ENCODE measurements at regions not wholly inside any gene's neighbourhood (a gene's known extent, or its start where the extent isn't known, plus 50 kb on each side); places are given as distances from the start of the nearest gene placed in this dataset.
"Not testable (repeated sequence)": the region's sequence is repeated elsewhere in the genome, so short reads cannot be mapped to it uniquely, and the experiment has no call there.

- POLR2A ChIA-PET: no interaction called here
Measured at GRCh38 chr3:6680119-6680806, 180.7 kb upstream of the GRM7 start.

GRCh38 chr3:6697285-6697684, 163.6 kb upstream of the GRM7 start:
- Mint-ChIP-seq H3K36me3 (no peaks in the 10 kb centered on the region), H3K4me1 (no peaks in the 10 kb centered on the region), H3K27ac (no peak overlapping the region), H3K4me3 (no peak overlapping the region), H3K9me3 (peaks cover 0 to 16% (median 7%) of the 10 kb centered on the region in 9 donors), H3K27me3 (no peaks in the 10 kb centered on the region)
- POLR2A ChIA-PET: no interaction called here
- no peak for DNase-seq
- no peak for ATAC-seq

More at GRCh38 chr3:6680119-6680806, 180.7 kb upstream of the GRM7 start:
- ATAC-seq (no peak), DNase-seq (no peak)
- H3K9me3 Mint-ChIP-seq: peaks cover 0 to 16% (median 6%) of the 10 kb centered on the region in 9 donors
- no peak overlapping the region for H3K4me3 Mint-ChIP-seq
- no peaks in the 10 kb centered on the region for H3K4me1 Mint-ChIP-seq
- no peak overlapping the region for H3K27ac Mint-ChIP-seq
- no peaks in the 10 kb centered on the region for H3K27me3 Mint-ChIP-seq
- H3K36me3 Mint-ChIP-seq: no peaks in the 10 kb centered on the region

GRCh38 chr3:6697722-6698121, 163.2 kb upstream of the GRM7 start:
- peaks cover 0 to 20% (median 7%) of the 10 kb centered on the region in 9 donors for H3K9me3 Mint-ChIP-seq
- no peaks in the 10 kb centered on the region for H3K36me3 Mint-ChIP-seq
- no peak for DNase-seq
- H3K4me1 Mint-ChIP-seq: no peaks in the 10 kb centered on the region
- H3K27ac Mint-ChIP-seq: no peak overlapping the region
- H3K4me3 Mint-ChIP-seq: no peak overlapping the region
- POLR2A ChIA-PET: no interaction called here
- no peak for ATAC-seq
- no peaks in the 10 kb centered on the region for H3K27me3 Mint-ChIP-seq

- H3K27ac Mint-ChIP-seq, ATAC-seq, POLR2A ChIA-PET, H3K4me3 Mint-ChIP-seq, H3K27me3 Mint-ChIP-seq, H3K4me1 Mint-ChIP-seq, DNase-seq, H3K36me3 Mint-ChIP-seq: not testable (repeated sequence)
- peaks cover 0 to 39% (median 11%) of the 10 kb centered on the region in 9 donors for H3K9me3 Mint-ChIP-seq
Measured at GRCh38 chr3:6704817-6705216, 156.1 kb upstream of the GRM7 start.

GRCh38 chr3:6706777-6707176, 154.1 kb upstream of the GRM7 start:
- POLR2A ChIA-PET: no interaction called here
- no peaks in the 10 kb centered on the region for H3K4me1 Mint-ChIP-seq
- no peak overlapping the region for H3K4me3 Mint-ChIP-seq
- peaks cover 0 to 27% (median 4%) of the 10 kb centered on the region in 9 donors for H3K9me3 Mint-ChIP-seq
- H3K27ac Mint-ChIP-seq: no peak overlapping the region
- no peak for DNase-seq
- no peaks in the 10 kb centered on the region for H3K36me3 Mint-ChIP-seq
- H3K27me3 Mint-ChIP-seq: no peaks in the 10 kb centered on the region
- ATAC-seq: no peak

- no peak overlapping the region for H3K27ac Mint-ChIP-seq
Measured at GRCh38 chr3:6709178-6709577, 151.7 kb upstream of the GRM7 start.

GRCh38 chr3:6714962-6715361, 146.0 kb upstream of the GRM7 start:
- Mint-ChIP-seq H3K9me3 (peaks cover 0 to 21% (median 3%) of the 10 kb centered on the region in 9 donors), H3K27ac (no peak overlapping the region), H3K36me3 (no peaks in the 10 kb centered on the region), H3K4me3 (no peak overlapping the region), H3K4me1 (no peaks in the 10 kb centered on the region), H3K27me3 (no peaks in the 10 kb centered on the region)
- POLR2A ChIA-PET: no interaction called here
- ATAC-seq (no peak), DNase-seq (no peak)

More at GRCh38 chr3:6709178-6709577, 151.7 kb upstream of the GRM7 start:
- H3K4me1 Mint-ChIP-seq: no peaks in the 10 kb centered on the region
- peaks cover 0 to 15% (median 0%) of the 10 kb centered on the region in 9 donors for H3K9me3 Mint-ChIP-seq
- H3K36me3 Mint-ChIP-seq: no peaks in the 10 kb centered on the region
- no peak for DNase-seq
- H3K4me3 Mint-ChIP-seq: no peak overlapping the region
- no peak for ATAC-seq
- H3K27me3 Mint-ChIP-seq: no peaks in the 10 kb centered on the region
- POLR2A ChIA-PET: no interaction called here

GRCh38 chr3:6716420-6716819, 144.5 kb upstream of the GRM7 start:
- Mint-ChIP-seq H3K27me3 (no peaks in the 10 kb centered on the region), H3K27ac (no peak overlapping the region), H3K36me3 (no peaks in the 10 kb centered on the region), H3K4me3 (no peak overlapping the region), H3K4me1 (no peaks in the 10 kb centered on the region), H3K9me3 (peaks cover 0 to 22% (median 3%) of the 10 kb centered on the region in 9 donors)
- DNase-seq (no peak), ATAC-seq (no peak)
- POLR2A ChIA-PET: no interaction called here

GRCh38 chr3:6717026-6717943, 143.6 kb upstream of the GRM7 start:
- no peak for ATAC-seq
- DNase-seq: no peak
- H3K4me3 Mint-ChIP-seq: no peak overlapping the region
- no peak overlapping the region for H3K27ac Mint-ChIP-seq
- H3K27me3 Mint-ChIP-seq: no peaks in the 10 kb centered on the region
- no peaks in the 10 kb centered on the region for H3K4me1 Mint-ChIP-seq
- peaks cover 0 to 22% (median 5%) of the 10 kb centered on the region in 9 donors for H3K9me3 Mint-ChIP-seq
- POLR2A ChIA-PET: no interaction called here
- no peaks in the 10 kb centered on the region for H3K36me3 Mint-ChIP-seq

- Mint-ChIP-seq H3K27ac (no peak overlapping the region), H3K36me3 (no peaks in the 10 kb centered on the region), H3K4me1 (no peaks in the 10 kb centered on the region), H3K27me3 (no peaks in the 10 kb centered on the region), H3K4me3 (no peak overlapping the region), H3K9me3 (peaks cover 0 to 20% (median 7%) of the 10 kb centered on the region in 9 donors)
- DNase-seq (no peak), ATAC-seq (no peak)
- POLR2A ChIA-PET: no interaction called here
Measured at GRCh38 chr3:6719999-6720398, 140.9 kb upstream of the GRM7 start.

GRCh38 chr3:6721491-6721890, 139.4 kb upstream of the GRM7 start:
- H3K4me1 Mint-ChIP-seq: no peaks in the 10 kb centered on the region
- peaks cover 0 to 23% (median 7%) of the 10 kb centered on the region in 9 donors for H3K9me3 Mint-ChIP-seq
- no peak for ATAC-seq
- H3K4me3 Mint-ChIP-seq: no peak overlapping the region
- no peaks in the 10 kb centered on the region for H3K36me3 Mint-ChIP-seq
- peak overlapping the region in 1 of 10 donors; percentile 43 for H3K27ac Mint-ChIP-seq
- POLR2A ChIA-PET: no interaction called here
- H3K27me3 Mint-ChIP-seq: no peaks in the 10 kb centered on the region
- no peak for DNase-seq

GRCh38 chr3:6723205-6723604, 137.7 kb upstream of the GRM7 start:
- no peaks in the 10 kb centered on the region for H3K36me3 Mint-ChIP-seq
- no peak overlapping the region for H3K4me3 Mint-ChIP-seq
- peaks cover 0 to 20% (median 9%) of the 10 kb centered on the region in 9 donors for H3K9me3 Mint-ChIP-seq
- ATAC-seq (no peak), DNase-seq (no peak)
- no peaks in the 10 kb centered on the region for H3K27me3 Mint-ChIP-seq
- no peaks in the 10 kb centered on the region for H3K4me1 Mint-ChIP-seq
- no peak overlapping the region for H3K27ac Mint-ChIP-seq
- POLR2A ChIA-PET: no interaction called here

GRCh38 chr3:6726811-6727210, 134.1 kb upstream of the GRM7 start:
- Mint-ChIP-seq H3K9me3 (peaks cover 0 to 20% (median 8%) of the 10 kb centered on the region in 9 donors), H3K4me1 (no peaks in the 10 kb centered on the region), H3K27me3 (no peaks in the 10 kb centered on the region), H3K27ac (no peak overlapping the region), H3K4me3 (no peak overlapping the region), H3K36me3 (no peaks in the 10 kb centered on the region)
- DNase-seq (no peak), ATAC-seq (no peak)
- POLR2A ChIA-PET: no interaction called here

Data from naive thymus-derived CD8-positive, alpha-beta T cell (primary cell).